ENCODE measurements at regions not wholly inside any gene's neighbourhood (a gene's known extent, or its start where the extent isn't known, plus 50 kb on each side); places are given as distances from the start of the nearest gene placed in this dataset.

- 7% methylated on average over 15 of the region's 15 CpGs; no CpG with 5 or more reads in 1 of the 2 experiments for WGBS, 2 experiments (ENCODE audit: extremely low coverage in 1 of 2, insufficient coverage in 1 of 2, insufficient read length in 1 of 2, insufficient replicate concordance in 2 of 2, low coverage in 1 of 2, low lambda C conversion rate in 2 of 2, missing lambda C conversion rate in 1 of 2)
- Histone ChIP-seq H3K27me3 (replicated peaks in 1 of 4; ENCODE audit: control insufficient read depth in 3 of 4, extremely low read depth in 1 of 4, insufficient read depth in 3 of 4, low read length in 3 of 4) (peaks cover 48 to 69% (median 60%) of the 10 kb centered on the region in 4 experiments), H3K4me1 (replicated peaks in 1 of 4; ENCODE audit: control insufficient read depth in 3 of 4, insufficient read depth in 4 of 4, low read length in 3 of 4) (peaks cover 3 to 26% (median 7%) of the 10 kb centered on the region in 4 experiments; a peak in 6 of 7 replicates), H3K9me3 (ENCODE audit: insufficient read depth in 2 of 2, low read depth in 1 of 2, low read length in 1 of 2) (no peaks in the 10 kb centered on the region), H3K9ac (replicated peaks in 1 of 4; ENCODE audit: extremely low read depth in 1 of 4, low read depth in 3 of 4, low read length in 3 of 4) (no peak overlapping the region), H3K23me2 (ENCODE audit: low read depth, low read length) (peaks cover 8% of the 10 kb centered on the region; the same call in 1 of the 2 replicates), H4K20me1 (replicated peaks in 1 of 2; ENCODE audit: control insufficient read depth in 1 of 2, insufficient read depth in 2 of 2, low read length in 2 of 2) (peaks cover 2 to 3% of the 10 kb centered on the region in 2 experiments), H3K56ac (replicated peaks; ENCODE audit: insufficient read length, low read depth, low read length) (no peak overlapping the region), H3K79me2 (ENCODE audit: control insufficient read depth in 1 of 2, insufficient read depth in 2 of 2, low read length in 2 of 2) (no peaks in the 10 kb centered on the region), H3K79me1 (ENCODE audit: low read depth, low read length) (no peaks in the 10 kb centered on the region), H2AFZ (ENCODE audit: low read length) (no peak overlapping the region), H4K91ac (replicated peaks; ENCODE audit: insufficient read length, low read length) (no peak overlapping the region), H2BK20ac (ENCODE audit: low read length) (no peak overlapping the region), H2BK15ac (ENCODE audit: low read length) (no peak overlapping the region), H2BK5ac (ENCODE audit: low read depth, low read length) (no peak overlapping the region), H4K8ac (ENCODE audit: extremely low read depth, insufficient read depth, low read length) (no peak overlapping the region), H3K36me3 (ENCODE audit: control insufficient read depth in 2 of 4, insufficient read depth in 4 of 4, low read length in 3 of 4) (no peaks in the 10 kb centered on the region), H2AK5ac (ENCODE audit: low read depth, low read length) (no peak overlapping the region), H3K23ac (ENCODE audit: insufficient read length) (no peak overlapping the region), H2BK120ac (replicated peaks; ENCODE audit: low read depth, low read length) (no peak overlapping the region), H3K4me2 (ENCODE audit: insufficient read depth in 1 of 2, low read depth in 2 of 2, low read length in 2 of 2) (peak overlapping the region; percentile 72 to 80), H3K27ac (ENCODE audit: low read depth, low read length) (no peak overlapping the region), H3K14ac (ENCODE audit: insufficient read length) (no peak overlapping the region), H3K18ac (ENCODE audit: extremely low read depth, low read length) (no peak overlapping the region), H2BK12ac (ENCODE audit: low read depth, low read length) (no peak overlapping the region), H3K4ac (replicated peaks; ENCODE audit: insufficient read length, low read depth, low read length) (no peak overlapping the region), H4K5ac (ENCODE audit: insufficient read length, low read depth, low read length) (no peak overlapping the region), H3K4me3 (ENCODE audit: extremely low read depth in 1 of 4, insufficient read depth in 2 of 4, low read depth in 3 of 4, low read length in 4 of 4) (peak overlapping the region in 3 of 4 experiments; percentile 31 to 74 (median 40); a peak in 4 of 8 replicates)
- TF ChIP-seq TCF12 (IDR thresholded peaks at IDR 0.05; ENCODE audit: low read depth, low read length) = 0 out of 2 replicates have a peak, but pooled peaks have one; percentile 2
- no peak for TF ChIP-seq TEAD4 (IDR thresholded peaks at IDR 0.05; ENCODE audit: low read depth, low read length)
- POLR2A ChIA-PET (ENCODE audit: partially characterized antibody) = no interaction called here
- FAIRE-seq = no peak
- no peak for DNase-seq (ENCODE audit: low read depth in 1 of 2, low spot score in 2 of 2)
- CTCF ChIA-PET (ENCODE audit: partially characterized antibody) = interaction anchor here (0.6 to 7.7 kb wide), 13 partner anchors 9 to 1470 kb away, joined by 3 to 113 read pairs (median 5); partner anchors contain the start of gene ISL1
These were observed 298.6 kb downstream of the PARP8 start for GRCh38 chr5:50964746-50965653.

Measured in H1 (cell line).